ENCODE measurements at regions not wholly inside any gene's neighbourhood (a gene's known extent, or its start where the extent isn't known, plus 50 kb on each side); places are given as distances from the start of the nearest gene placed in this dataset.
A peak's percentile ranks its signal among the peaks of the same experiment; 100 is the strongest.

DNA sequence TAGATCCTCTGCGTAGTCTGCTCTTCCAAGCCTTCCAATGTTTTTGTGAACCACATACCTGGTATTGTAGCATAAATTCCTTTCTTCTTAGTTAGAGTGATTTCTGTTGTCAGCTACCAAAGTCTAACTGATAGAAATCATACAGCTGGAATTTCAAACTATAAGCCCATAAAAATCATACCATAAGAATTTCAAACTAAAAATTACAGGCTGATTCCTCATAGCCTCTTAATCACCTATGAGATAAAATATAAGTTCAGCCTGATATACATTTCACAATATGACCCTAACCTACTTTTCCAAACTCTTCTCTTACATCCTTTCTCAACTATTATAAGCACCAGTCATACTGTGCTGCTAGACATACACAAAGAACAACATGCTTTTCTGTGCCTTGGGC lies 64.8 kb downstream of the PTHLH start:
- DNase-seq (ENCODE audit: low spot score): no peak

DNA sequence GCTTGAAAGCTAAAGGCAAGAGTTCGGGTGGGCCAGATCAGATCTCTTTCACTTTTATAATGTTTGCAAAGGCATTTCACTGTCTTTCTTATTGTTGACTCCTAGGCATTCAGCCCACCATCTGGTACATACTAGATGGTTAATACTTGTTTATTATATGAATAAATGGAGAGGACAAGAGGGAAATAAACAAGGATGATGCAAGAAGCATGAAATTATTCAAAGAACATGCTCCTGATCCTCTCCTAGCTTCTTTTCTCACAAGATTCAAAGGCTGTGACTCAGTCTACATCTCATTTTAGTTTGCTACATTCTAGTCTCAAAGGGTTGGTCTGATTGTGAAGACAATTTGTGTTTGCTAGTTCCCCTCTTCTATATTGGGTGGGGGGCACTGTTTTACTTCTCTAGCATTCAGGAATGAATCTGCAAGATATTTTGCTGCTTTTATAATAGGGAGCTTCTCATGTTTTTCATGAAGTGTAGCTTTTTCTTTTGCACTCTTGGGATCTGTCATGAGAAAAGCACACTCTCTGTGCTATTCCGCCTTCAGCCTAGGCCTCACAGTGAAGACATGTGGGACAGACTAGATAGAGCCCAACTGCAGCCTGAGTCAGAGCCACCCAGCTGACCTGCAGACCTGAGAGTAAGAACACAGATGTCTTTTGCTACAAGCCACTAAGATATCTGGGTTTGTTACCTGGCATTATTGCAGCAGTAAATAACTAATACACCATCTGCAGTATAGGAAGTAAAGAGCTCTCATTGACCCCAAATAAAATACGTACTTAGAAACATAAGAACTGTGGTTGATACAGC lies 65.7 kb downstream of the PTHLH start:
- no peak for DNase-seq (ENCODE audit: low spot score)

DNA sequence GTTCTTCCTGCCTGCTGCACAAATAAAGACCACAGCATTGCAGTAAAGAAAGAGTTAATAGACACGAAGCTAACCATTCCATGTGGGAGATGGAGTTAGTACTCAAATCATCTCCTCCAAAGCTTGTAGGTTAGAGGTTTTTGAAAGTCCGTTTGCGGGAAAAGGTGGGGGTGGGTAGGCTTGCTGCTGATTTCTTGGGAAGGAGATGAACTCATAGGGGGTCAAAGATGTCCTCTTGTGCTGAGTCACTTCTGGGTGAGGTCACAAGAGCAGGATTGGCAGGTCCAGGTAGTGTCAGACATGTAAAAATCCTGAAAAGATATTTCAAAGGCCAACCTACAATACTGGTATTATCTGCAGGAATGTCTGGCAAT lies 66.4 kb downstream of the PTHLH start:
- DNase-seq (ENCODE audit: low spot score): no peak

DNA sequence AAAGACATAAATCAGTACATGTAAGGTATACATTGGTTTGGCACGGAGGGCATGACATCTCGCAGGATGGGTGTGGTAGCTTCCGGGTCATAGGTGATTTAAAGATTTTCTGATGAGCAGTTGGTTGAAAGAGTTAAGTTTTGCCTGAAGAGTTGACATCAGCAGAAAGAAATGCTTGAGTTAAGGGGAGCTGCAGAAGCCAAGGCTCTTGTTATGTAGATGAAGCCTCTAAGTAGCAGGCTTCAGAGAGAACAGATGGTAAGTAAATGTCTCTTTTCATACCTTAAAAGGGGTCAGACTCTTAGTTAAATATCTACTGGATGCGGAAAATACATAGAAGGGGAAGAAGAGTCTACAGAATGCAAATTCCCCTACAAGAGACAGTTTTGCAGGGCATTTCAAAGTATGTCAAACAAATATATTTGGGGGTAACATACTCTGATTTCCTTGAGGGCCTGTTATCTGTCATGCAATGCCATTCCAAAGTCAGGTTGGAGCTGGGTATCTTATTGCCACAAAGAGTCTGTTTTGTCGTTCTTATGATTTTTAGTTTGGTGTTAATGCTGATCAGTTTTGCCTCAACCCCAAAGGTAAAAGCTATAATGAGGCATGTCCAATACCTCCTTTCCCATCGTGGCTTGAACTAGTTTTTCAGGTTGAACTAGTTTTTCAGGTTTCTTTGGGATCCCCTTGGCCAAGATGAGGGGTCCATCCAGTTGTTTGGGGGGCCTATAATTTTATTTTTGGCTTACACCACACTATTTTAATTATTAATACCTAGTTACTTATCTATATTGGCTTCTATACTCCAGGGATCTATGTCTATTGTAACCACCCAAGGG lies 67.0 kb downstream of the PTHLH start:
- no peak for DNase-seq (ENCODE audit: low spot score)

DNA sequence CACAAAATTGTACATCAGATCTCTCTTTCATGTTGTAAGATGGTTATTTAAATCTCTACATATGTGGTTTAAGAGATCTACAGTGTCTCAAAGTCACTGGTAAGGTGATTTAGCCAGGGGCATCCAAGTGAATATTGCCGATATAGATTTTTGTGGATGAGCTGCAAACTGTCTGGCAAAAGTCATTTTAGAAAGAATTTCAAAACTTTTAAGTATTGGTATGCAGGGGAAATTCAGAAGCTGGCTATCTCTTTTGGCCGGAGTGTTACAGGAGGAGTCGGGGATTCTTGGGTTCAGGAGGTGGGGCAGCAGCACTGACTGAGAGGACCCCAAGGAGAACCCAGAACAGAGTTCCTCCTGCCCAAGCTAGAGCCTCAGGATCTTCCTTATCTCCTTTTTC lies 69.9 kb downstream of the PTHLH start:
- no peak for DNase-seq (ENCODE audit: low spot score)

DNA sequence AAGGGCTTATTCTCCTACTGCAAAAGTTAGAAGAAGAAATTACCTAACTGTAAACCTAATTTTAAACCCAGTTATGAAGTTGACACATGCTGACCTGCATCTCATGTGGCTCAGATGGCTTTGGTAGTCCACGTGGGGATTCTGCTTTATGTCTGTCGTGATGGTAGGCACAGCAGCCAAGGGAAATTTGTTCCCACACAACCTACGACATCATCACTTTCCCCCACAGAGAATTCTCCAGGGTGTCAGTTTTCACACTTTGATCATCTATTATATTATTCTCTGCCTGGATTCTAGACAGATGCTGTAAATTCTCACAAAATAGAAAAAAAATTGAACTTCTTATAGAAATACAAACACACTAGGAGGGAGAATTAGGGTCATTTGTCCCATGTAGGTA lies 70.6 kb downstream of the PTHLH start:
- no peak for DNase-seq (ENCODE audit: low spot score)

DNA sequence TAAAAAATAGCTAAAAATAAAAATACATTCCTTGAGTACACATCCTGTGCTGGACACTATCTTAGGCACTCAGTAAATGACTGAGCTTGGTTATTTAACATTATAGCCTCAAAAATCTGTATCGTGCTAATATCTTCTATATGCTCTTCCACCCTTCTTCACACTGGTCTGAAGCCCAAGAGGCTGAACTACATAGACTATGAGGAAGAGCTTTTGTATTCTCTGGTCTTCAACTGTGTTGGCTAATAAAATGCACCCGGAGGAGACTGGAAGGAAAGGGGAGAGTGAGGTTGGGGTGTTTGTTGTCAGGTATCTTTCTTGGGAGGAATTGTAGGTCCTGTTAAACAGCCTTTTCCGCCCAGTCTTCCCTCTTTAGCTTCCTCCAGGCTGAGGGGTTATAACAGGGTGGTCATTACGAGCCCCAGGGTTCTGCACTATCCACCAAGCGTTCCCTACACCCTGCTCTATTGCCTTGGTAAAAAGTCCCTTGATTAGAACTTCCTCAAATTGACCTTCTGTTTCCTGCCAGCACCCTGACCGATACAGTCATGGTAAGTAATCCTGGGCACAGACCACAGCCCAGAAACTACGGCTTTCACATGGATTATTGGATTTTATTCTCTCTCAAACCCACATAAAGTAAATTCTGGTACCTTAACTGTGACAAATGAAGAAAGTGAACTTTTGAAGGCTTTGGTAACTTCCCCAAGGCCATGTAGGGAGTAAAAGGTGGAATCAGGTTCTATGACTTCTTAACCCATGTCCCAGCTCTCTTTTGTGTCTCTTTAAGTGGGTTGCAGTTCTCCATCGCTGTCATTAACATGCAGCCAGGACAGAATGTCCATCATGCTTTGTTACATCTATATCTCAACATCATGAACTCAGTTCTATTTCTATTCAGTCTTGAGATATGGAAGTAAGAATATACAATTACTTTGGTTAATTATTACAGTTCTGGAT lies 71.3 kb downstream of the PTHLH start:
- no peak for DNase-seq (ENCODE audit: low spot score)

DNA sequence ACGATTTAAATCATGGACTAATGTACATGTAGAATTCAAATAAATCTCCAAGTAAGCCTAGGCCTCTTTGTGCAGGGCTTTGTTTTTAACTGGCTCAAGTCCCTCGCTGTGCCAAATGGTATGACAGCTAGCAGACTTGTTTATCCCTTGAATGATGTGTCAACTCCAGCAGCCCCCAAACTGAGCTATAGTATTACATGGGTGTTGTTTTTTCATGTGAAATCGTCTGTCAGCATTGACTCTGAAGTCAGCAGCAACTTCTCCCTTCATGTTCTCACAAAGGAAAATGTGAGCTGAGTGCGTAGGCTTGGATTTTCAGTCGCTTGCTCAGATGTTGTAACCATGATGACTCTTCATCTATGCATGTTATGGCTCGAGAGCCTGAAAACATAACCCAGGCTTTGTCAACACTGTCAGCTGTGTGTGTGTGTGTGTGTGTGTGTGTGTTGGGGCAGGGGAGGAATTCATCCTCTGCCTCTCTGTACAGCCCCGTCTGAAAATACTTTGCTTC lies 73.3 kb downstream of the PTHLH start:
- peak; percentile 52 for DNase-seq (ENCODE audit: low spot score)

DNA sequence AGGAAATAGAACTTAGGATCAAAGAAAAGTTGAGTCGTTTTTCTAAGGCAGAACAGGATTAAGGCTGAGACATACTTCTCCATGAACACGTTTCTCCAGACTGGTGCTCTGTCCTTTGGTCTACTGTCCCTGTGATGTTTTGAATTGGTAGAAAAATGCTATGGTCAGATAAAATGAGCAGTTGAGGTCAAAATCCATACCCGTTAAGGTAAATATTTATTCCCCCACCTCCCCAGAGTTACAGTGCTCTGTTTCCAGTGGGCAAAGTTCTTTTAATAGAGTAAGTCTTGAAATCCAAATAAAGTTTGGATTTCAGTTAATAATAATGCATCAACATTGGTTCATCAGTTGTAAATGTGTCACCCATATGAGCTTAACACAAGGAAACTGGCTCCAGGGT lies 74.5 kb downstream of the PTHLH start:
- no peak for DNase-seq (ENCODE audit: low spot score)

DNA sequence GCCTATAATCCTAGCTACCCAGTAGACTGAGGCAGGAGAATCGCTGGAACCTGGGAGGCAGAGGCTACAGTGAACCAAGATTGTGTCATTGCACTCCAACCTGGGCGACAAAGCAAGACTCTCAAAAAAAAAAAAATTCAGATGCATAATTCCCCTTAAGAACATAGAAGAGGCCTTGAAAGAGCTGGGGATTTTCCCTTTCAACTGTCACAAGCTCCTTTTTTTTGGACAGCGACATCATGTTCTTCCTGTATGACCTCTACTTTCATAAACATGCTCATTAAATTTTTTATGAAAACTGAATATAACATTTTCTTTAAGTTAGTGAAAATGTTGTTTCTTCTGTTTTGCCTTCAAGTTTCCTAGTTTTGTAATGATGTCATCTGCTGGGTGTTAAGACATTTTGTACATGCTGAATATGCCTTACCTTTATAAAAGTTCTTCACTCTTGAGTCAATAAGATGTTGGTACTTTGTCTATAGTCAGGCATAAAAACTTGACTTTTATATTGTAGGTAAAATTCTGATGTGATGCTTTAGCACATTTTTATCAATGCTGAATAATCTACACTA lies 76.0 kb downstream of the PTHLH start:
- DNase-seq (ENCODE audit: low spot score): no peak

DNA sequence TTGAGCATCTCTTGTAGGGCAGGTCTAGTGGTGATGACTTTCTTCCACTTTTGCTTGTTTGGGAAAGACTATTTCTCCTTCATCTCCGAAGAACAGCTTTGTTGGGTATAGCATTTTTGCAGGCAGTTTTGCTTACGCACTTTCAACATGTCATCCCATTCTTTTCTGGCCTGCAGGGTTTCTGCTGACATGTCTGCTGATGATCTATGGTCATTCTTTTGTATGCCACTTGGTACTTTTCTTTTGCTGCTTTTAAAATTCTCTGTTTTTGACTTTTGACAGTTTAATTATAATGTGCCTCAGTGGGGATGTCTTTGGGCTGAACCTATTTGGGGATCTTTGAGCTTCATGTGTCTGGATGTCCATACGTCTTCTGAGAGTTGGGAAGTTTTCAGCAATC lies 78.2 kb downstream of the PTHLH start:
- no peak for DNase-seq (ENCODE audit: low spot score)

DNA sequence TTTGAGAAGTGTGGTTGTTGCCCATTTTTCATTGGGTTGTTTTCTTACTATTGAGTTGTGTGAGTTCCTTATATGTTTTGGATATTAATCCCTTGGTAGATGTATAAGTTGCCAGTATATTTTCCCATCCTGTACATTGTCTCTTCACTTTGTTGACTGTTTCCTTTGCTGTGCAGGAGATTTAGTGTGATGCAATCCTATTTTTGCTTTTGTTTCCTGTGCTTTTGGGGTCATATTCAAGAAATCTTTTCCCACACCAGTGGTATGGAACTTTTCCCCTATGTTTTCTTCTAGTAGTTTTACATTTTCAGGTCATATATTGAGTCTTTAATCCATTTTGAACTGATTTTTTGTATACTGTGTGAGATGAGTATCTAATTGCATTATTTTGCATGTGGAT lies 92.8 kb downstream of the PTHLH start:
- DNase-seq (ENCODE audit: low spot score): no peak

DNA sequence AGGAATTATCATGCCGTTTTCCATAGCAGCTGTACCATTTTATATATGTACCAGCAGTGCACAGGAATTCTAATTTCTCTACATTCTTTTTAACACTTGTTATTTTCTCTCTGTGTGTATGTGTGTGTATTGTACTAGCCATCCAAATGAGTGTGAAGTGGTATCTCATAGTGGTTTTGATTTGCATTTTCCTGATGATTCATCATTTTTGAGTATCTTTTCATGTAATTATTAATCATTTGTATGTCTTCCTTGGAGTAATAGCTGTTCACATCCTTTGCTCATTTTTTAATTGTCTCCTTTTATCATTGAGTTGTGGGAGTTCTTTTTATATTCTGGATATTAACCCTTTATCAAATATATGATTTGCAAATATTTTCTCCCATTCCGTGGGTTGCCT lies 95.6 kb upstream of the MANSC4 start:
- DNase-seq (ENCODE audit: low spot score): no peak

DNA sequence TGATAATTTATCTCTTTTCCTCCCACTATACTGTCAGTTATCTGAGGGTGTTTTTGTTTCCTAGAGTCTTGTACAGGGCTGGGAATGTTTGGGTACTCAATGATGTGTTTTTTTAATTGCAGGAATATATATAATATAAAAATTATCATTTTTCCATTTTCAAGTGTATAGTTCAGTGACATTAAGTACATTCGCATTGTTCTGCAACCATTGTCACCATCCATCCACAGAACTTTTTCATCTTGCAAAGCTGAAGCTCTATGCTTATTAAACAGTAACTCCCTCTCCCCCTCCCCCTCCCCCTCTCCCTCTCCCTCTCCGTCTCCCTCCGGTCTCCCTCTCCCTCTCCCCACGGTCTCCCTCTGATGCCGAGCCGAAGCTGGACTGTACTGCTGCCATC lies 93.0 kb upstream of the MANSC4 start:
- DNase-seq (ENCODE audit: low spot score): no peak

DNA sequence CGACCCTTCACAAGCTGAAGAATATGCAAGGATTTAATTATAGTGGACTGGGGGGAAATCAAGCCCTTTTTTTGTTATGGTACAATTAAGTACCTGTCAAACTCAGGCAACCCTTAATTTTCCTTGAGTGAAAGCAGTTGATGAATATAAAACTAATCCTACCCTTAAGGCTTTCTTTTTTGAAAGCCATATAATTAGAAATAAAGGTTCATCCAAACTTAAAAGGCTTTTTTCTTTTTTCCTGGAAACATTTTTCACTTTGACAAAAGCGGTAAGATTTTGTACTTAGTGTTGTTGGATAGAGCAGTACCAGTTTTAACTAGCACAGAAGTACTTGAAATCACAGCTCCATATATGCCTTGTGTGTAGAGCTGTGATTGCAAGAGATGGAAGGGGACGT lies 91.9 kb upstream of the MANSC4 start:
- no peak for DNase-seq (ENCODE audit: low spot score)

DNA sequence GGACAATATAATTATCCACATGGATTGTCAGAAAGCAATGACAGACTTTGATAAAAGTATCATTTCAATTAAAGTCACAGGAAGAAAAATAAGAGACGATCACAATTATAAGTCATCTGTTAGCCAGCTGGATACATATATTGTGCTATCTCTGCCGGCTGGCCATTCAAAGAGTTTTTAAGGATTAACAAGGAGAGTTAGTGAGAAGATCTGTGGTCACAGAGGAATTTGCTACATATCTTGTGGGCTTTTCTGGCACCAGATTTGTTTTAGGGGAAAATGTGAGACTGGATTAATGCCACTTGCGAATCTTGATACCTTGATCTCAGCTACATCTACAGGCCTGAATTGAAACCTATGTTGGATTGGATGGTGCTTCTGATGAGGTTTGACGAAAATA lies 90.9 kb upstream of the MANSC4 start:
- DNase-seq (ENCODE audit: low spot score): no peak

DNA sequence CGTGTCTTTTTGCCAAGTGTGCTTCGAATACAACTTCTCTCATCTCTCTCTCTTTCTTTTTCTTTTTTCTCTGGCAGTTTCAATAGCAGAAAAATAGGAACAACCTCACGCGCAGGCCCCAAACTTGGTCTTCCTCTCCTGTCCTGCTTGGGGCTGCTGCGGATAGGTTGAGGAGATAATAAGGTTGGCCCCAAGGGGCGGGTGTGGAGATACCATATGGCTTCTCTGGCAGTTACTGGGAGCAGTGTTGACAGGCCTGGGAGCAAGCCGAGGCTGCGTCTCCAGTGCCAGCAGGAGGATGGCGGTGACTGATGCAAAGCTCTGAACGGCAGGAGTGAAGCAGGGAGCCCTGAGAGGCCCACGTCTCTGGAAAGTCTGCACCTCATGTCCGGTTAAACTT lies 89.5 kb upstream of the MANSC4 start:
- no peak for DNase-seq (ENCODE audit: low spot score)

DNA sequence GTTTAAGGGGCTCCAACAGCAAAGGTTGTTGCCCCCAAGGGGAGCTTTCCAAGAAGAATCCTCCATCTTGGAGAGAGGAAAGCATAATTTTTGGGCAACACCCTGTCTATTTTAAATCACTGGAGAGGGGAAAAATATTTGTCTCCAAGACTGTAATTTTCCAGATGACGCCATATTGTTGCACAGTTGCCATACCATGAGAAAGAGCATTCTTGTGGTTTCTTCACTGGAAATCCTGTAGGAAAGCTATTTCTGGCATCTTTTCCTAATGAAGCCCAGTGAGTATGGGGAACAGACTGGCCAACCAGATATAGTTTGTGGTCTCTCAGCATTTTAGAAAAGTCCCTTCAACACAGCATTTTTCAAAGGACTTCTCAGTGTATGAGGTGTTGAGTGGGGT lies 88.1 kb upstream of the MANSC4 start:
- DNase-seq (ENCODE audit: low spot score): peak; percentile 69

DNA sequence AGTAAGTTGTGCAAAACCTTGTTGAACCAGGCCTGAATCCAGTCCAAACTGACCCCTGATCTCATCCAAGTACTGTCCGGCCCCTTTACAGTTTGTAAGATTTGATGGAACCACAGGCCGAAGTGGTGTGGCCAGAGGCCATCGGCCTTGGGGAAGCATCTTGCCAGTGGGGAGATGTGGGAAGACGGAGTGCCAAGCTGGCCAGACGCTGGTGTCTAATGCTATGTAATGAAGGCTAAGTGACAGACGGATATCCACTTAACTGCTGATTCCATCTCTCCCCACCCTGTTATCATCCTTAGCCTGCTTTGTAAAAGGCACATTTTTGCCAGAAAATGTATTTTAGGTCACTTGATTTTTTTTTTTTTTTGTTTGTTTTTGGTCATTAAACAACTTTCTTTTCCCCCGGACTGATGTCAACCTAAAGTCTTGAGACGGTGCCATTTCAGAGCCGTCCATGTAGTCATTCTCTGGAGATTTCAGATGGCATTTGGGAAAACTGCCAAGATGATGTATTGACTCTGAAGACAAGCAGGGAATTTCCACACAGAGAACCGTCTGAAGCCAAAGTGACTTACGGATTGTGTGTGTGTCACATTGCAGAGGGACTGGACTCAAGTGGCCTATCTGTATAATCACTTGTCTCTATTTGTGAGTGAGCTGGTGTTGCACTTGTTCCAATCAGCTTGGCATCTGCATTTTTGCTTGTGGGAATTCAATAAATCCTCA lies 86.5 kb upstream of the MANSC4 start:
- DNase-seq (ENCODE audit: low spot score): peak; percentile 56

DNA sequence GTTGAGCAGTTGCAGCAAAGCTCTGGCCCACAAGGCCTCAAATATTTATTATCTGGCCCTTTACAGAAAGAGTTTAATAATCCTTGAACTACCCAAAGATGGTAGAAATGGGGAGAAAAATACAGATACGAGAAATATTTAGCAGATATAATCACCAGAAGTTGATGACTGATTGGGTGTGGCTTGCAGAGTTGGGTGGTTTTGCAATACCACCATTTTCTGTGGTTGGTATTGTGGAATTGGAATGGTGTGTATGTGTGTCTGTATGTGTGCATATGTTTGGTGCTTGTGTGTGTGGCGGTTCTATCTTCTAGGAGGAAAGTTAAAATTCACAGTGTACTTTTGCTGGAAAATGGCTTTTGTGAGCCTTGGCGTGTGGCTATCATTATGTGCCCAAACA lies 85.4 kb upstream of the MANSC4 start:
- peak; percentile 28 for DNase-seq (ENCODE audit: low spot score)

DNA sequence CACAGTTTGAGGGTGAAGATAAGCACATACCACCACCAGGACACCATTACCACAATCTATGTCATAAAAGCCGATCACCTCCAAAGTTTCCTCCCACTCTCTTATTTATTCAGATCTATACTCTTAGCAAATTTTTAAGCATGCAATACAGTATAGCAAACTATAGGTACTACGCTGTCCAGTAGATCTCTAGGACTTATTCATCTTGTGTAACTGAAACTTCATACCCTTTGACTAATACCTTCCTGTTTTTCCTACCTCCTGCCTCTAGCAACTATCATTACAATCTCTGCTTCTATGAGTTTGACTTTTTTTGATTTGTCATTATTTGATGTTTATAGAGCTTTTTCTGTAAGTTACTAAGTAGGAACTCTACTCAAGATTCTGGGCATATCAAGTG lies 84.5 kb upstream of the MANSC4 start:
- no peak for DNase-seq (ENCODE audit: low spot score)
